GM23338 (cell line): ENCODE measurements at regions not wholly inside any gene's neighbourhood (a gene's known extent, or its start where the extent isn't known, plus 50 kb on each side); places are given as distances from the start of the nearest gene placed in this dataset.

Source experiments
- ATAC-seq: fragments of 200-7000 bp; cut with Tn5 transposase; 3 replicates; pipeline ENCODE4 v1.9.1; 2020
- DNase-seq: peaks from one replicate; pipeline ENCODE4 v3.0.0-alpha.2; 2015; ENCODE audit warnings: low spot score
- H2AFZ ChIP-seq: fragments of 200-600 bp; sonication (generic); 2 replicates; pipeline ENCODE4 v1.8.0; 2016; ENCODE audit warnings: antibody characterized with exemption, mild to moderate bottlenecking, moderate library complexity
- H3F3A ChIP-seq: fragments of 200-600 bp; sonication (generic); replicated peaks from 2 replicates; pipeline ENCODE4 v1.8.0; 2017; ENCODE audit warnings: antibody characterized with exemption, mixed run types, low read depth
- H3K27ac ChIP-seq: fragments of 200-600 bp; sonication (generic); 2 replicates; pipeline ENCODE4 v1.6.1; 2016; ENCODE audit warnings: low read depth
- H3K27me3 ChIP-seq: fragments of 200-600 bp; sonication (generic); 2 replicates; pipeline ENCODE4 v1.8.0; 2016; ENCODE audit warnings: mild to moderate bottlenecking, mixed run types, moderate library complexity; ENCODE audit not compliant: insufficient read depth
- H3K36me3 ChIP-seq: fragments of 200-600 bp; sonication (generic); 2 replicates; pipeline ENCODE4 v1.8.0; 2016; ENCODE audit warnings: mild to moderate bottlenecking; ENCODE audit not compliant: insufficient read depth
- H3K4me1 ChIP-seq: fragments of 200-600 bp; sonication (generic); 2 replicates; pipeline ENCODE4 v1.8.0; 2016; ENCODE audit warnings: mild to moderate bottlenecking, moderate library complexity; ENCODE audit not compliant: insufficient read depth
- H3K4me2 ChIP-seq: fragments of 200-600 bp; sonication (generic); 2 replicates; pipeline ENCODE4 v1.7.1; 2017; ENCODE audit warnings: mixed run types
- H3K4me3 ChIP-seq: fragments of 200-600 bp; sonication (generic); 2 replicates; pipeline ENCODE4 v1.6.1; 2016; ENCODE audit warnings: mixed run types
- H3K79me2 ChIP-seq: fragments of 200-600 bp; sonication (generic); replicated peaks from 2 replicates; pipeline ENCODE4 v1.8.0; 2017; ENCODE audit warnings: mild to moderate bottlenecking; ENCODE audit not compliant: insufficient read depth
- H3K9me2 ChIP-seq: fragments of 200-600 bp; sonication (generic); 2 replicates; pipeline ENCODE4 v1.8.0; 2017; ENCODE audit not compliant: insufficient read depth
- H4K20me1 ChIP-seq: fragments of 200-600 bp; sonication (generic); replicated peaks from 2 replicates; pipeline ENCODE4 v1.8.0; 2017; ENCODE audit warnings: mild to moderate bottlenecking; ENCODE audit not compliant: insufficient read depth
- H3K27ac Mint-ChIP-seq: 2 replicates; pipeline ENCODE4 v1.8.0; 2020; ENCODE audit warnings: inconsistent platforms, mild to moderate bottlenecking, moderate library complexity, mixed read lengths
- H3K27me3 Mint-ChIP-seq: 3 replicates; pipeline ENCODE4 v1.8.0; 2022; ENCODE audit warnings: low read depth, mild to moderate bottlenecking, moderate library complexity, mixed read lengths, inconsistent platforms; ENCODE audit not compliant: insufficient read depth, poor library complexity
- H3K36me3 Mint-ChIP-seq: 3 replicates; pipeline ENCODE4 v1.8.0; 2021; ENCODE audit warnings: low read depth, mild to moderate bottlenecking, inconsistent platforms, moderate library complexity, mixed read lengths
- H3K4me1 Mint-ChIP-seq: 3 replicates; pipeline ENCODE4 v1.8.0; 2020; ENCODE audit warnings: mild to moderate bottlenecking, inconsistent platforms, mixed read lengths
- H3K4me3 Mint-ChIP-seq: 3 replicates; pipeline ENCODE4 v1.8.0; 2021; ENCODE audit warnings: moderate library complexity, mild to moderate bottlenecking, inconsistent platforms, mixed read lengths
- H3K9me3 Mint-ChIP-seq: 3 replicates; pipeline ENCODE4 v1.8.0; 2020; ENCODE audit warnings: moderate library complexity, mild to moderate bottlenecking, inconsistent platforms, mixed read lengths
- CREB1 ChIP-seq: fragments of 250-450 bp; sonication (Bioruptor Pico); IDR thresholded peaks from 2 replicates; pipeline ENCODE4 v1.5.0; 2020; ENCODE audit warnings: low read depth, mild to moderate bottlenecking, moderate library complexity
- NANOG ChIP-seq: IDR thresholded peaks from 2 replicates; pipeline ENCODE4 v1.6.1; 2016; ENCODE audit warnings: antibody characterized with exemption, borderline replicate concordance
- POLR2AphosphoS5 ChIP-seq: IDR thresholded peaks from 2 replicates; pipeline ENCODE4 v1.6.1; 2016; ENCODE audit warnings: antibody characterized with exemption, low read depth
- ZNF114 ChIP-seq: fragments of 250-450 bp; sonication (Bioruptor Pico); IDR thresholded peaks from 2 replicates; pipeline ENCODE4 v1.5.0; 2020; ENCODE audit warnings: mild to moderate bottlenecking, moderate library complexity
- TF ChIP-seq, protein P1 (sequence below): IDR thresholded peaks from one replicate; pipeline ENCODE4 v1.6.1; 2018; ENCODE audit warnings: antibody characterized with exemption; ENCODE audit not compliant: unreplicated experiment
- TF ChIP-seq, protein P2 (sequence below): fragments of 250-450 bp; sonication (Bioruptor Pico); IDR thresholded peaks from 2 replicates; pipeline ENCODE4 v1.5.0; 2020; ENCODE audit warnings: mild to moderate bottlenecking, moderate library complexity
- TF ChIP-seq, protein P3 (sequence below), 2 experiments: fragments of 200-600 bp in 1 of 2; sonication (generic) in 1 of 2; conservative IDR thresholded peaks; 2 replicates each; pipeline versions ENCODE4 v1.5.1 to v1.6.1; 2016 to 2017; ENCODE audit warnings: antibody characterized with exemption in 2 of 2, low read depth in 2 of 2, mild to moderate bottlenecking in 2 of 2, moderate library complexity in 1 of 2

DNA sequence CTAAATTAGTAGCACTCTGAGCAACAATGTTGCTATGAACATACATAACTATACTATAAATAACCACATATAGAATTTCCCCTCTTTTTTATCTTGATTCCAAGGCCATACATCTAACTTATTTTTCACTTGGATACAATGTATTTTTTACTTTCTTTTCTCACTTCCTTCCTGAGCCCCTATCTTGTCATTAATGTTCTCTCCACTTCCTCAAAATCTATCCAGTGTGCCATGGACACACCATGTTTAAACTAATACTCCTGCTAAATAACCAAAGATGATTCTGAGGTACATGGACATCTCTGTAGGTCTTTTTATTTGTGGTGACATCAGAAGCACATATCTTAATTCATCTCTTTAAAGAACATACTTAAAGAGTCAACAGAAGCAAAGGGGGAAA lies 251.2 kb downstream of the C12orf42 start:
- H3K4me3 Mint-ChIP-seq = no peak overlapping the region
- no peaks in the 10 kb centered on the region for H3K36me3 Mint-ChIP-seq

DNA sequence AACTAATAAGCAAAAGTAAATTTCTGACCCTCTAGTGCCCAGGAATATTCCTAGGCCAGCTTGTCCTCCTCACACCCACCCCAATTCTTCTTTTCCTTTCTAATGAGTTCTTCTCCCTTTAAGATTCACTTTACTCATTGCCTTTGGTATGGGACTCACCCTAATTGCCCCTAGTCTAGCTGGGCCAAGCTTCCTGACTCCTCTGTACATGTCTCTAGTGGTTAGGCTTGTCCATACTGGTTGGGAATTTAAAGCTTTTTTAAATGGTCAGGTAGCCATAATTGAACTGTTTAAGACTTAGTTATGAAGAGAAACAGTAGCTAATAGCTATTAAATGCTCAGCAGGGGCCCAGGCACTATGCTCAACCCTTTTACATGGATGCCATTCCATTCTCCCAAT lies 248.2 kb downstream of the C12orf42 start:
- Mint-ChIP-seq H3K9me3 (no peaks in the 10 kb centered on the region), H3K4me1 (no peaks in the 10 kb centered on the region), H3K27me3 (no peaks in the 10 kb centered on the region), H3K4me3 (no peak overlapping the region), H3K27ac (no peak overlapping the region), H3K36me3 (no peaks in the 10 kb centered on the region)
- Histone ChIP-seq H4K20me1 (no peaks in the 10 kb centered on the region), H3K4me3 (no peak overlapping the region), H3K27me3 (no peaks in the 10 kb centered on the region), H3K36me3 (no peaks in the 10 kb centered on the region), H3K4me1 (no peaks in the 10 kb centered on the region), H3K79me2 (no peaks in the 10 kb centered on the region), H2AFZ (no peak overlapping the region), H3K9me2 (no peaks in the 10 kb centered on the region), H3K4me2 (no peak overlapping the region), H3F3A (no peaks in the 10 kb centered on the region), H3K27ac (no peak overlapping the region)
- DNase-seq (no peak), ATAC-seq (no peak)
- no peak for TF ChIP-seq NANOG
- TF ChIP-seq ZNF114 (CRISPR knock-in tag) = no peak
- TF ChIP-seq, protein P1, sequence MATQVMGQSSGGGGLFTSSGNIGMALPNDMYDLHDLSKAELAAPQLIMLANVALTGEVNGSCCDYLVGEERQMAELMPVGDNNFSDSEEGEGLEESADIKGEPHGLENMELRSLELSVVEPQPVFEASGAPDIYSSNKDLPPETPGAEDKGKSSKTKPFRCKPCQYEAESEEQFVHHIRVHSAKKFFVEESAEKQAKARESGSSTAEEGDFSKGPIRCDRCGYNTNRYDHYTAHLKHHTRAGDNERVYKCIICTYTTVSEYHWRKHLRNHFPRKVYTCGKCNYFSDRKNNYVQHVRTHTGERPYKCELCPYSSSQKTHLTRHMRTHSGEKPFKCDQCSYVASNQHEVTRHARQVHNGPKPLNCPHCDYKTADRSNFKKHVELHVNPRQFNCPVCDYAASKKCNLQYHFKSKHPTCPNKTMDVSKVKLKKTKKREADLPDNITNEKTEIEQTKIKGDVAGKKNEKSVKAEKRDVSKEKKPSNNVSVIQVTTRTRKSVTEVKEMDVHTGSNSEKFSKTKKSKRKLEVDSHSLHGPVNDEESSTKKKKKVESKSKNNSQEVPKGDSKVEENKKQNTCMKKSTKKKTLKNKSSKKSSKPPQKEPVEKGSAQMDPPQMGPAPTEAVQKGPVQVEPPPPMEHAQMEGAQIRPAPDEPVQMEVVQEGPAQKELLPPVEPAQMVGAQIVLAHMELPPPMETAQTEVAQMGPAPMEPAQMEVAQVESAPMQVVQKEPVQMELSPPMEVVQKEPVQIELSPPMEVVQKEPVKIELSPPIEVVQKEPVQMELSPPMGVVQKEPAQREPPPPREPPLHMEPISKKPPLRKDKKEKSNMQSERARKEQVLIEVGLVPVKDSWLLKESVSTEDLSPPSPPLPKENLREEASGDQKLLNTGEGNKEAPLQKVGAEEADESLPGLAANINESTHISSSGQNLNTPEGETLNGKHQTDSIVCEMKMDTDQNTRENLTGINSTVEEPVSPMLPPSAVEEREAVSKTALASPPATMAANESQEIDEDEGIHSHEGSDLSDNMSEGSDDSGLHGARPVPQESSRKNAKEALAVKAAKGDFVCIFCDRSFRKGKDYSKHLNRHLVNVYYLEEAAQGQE = no peak
- TF ChIP-seq CREB1 (CRISPR knock-in tag) = no peak
- TF ChIP-seq, protein P2, sequence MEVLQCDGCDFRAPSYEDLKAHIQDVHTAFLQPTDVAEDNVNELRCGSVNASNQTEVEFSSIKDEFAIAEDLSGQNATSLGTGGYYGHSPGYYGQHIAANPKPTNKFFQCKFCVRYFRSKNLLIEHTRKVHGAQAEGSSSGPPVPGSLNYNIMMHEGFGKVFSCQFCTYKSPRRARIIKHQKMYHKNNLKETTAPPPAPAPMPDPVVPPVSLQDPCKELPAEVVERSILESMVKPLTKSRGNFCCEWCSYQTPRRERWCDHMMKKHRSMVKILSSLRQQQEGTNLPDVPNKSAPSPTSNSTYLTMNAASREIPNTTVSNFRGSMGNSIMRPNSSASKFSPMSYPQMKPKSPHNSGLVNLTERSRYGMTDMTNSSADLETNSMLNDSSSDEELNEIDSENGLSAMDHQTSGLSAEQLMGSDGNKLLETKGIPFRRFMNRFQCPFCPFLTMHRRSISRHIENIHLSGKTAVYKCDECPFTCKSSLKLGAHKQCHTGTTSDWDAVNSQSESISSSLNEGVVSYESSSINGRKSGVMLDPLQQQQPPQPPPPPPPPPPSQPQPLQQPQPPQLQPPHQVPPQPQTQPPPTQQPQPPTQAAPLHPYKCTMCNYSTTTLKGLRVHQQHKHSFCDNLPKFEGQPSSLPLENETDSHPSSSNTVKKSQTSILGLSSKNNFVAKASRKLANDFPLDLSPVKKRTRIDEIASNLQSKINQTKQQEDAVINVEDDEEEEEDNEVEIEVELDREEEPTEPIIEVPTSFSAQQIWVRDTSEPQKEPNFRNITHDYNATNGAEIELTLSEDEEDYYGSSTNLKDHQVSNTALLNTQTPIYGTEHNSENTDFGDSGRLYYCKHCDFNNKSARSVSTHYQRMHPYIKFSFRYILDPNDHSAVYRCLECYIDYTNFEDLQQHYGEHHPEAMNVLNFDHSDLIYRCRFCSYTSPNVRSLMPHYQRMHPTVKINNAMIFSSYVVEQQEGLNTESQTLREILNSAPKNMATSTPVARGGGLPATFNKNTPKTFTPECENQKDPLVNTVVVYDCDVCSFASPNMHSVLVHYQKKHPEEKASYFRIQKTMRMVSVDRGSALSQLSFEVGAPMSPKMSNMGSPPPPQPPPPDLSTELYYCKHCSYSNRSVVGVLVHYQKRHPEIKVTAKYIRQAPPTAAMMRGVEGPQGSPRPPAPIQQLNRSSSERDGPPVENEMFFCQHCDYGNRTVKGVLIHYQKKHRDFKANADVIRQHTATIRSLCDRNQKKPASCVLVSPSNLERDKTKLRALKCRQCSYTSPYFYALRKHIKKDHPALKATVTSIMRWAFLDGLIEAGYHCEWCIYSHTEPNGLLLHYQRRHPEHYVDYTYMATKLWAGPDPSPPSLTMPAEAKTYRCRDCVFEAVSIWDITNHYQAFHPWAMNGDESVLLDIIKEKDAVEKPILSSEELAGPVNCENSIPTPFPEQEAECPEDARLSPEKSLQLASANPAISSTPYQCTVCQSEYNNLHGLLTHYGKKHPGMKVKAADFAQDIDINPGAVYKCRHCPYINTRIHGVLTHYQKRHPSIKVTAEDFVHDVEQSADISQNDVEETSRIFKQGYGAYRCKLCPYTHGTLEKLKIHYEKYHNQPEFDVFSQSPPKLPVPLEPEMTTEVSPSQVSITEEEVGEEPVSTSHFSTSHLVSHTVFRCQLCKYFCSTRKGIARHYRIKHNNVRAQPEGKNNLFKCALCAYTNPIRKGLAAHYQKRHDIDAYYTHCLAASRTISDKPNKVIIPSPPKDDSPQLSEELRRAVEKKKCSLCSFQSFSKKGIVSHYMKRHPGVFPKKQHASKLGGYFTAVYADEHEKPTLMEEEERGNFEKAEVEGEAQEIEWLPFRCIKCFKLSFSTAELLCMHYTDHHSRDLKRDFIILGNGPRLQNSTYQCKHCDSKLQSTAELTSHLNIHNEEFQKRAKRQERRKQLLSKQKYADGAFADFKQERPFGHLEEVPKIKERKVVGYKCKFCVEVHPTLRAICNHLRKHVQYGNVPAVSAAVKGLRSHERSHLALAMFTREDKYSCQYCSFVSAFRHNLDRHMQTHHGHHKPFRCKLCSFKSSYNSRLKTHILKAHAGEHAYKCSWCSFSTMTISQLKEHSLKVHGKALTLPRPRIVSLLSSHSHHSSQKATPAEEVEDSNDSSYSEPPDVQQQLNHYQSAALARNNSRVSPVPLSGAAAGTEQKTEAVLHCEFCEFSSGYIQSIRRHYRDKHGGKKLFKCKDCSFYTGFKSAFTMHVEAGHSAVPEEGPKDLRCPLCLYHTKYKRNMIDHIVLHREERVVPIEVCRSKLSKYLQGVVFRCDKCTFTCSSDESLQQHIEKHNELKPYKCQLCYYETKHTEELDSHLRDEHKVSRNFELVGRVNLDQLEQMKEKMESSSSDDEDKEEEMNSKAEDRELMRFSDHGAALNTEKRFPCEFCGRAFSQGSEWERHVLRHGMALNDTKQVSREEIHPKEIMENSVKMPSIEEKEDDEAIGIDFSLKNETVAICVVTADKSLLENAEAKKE (CRISPR knock-in tag) = no peak

More for the DNA sequence above, 251.2 kb downstream of the C12orf42 start:
- H3K4me2 ChIP-seq = no peak overlapping the region
- no peak overlapping the region for H2AFZ ChIP-seq
- Mint-ChIP-seq H3K27me3 (peaks cover 2% of the 10 kb centered on the region), H3K9me3 (no peaks in the 10 kb centered on the region), H3K27ac (no peak overlapping the region), H3K4me1 (no peaks in the 10 kb centered on the region)
- H3K4me1 ChIP-seq = no peaks in the 10 kb centered on the region
- no peak for ATAC-seq
- TF ChIP-seq, protein P3, sequence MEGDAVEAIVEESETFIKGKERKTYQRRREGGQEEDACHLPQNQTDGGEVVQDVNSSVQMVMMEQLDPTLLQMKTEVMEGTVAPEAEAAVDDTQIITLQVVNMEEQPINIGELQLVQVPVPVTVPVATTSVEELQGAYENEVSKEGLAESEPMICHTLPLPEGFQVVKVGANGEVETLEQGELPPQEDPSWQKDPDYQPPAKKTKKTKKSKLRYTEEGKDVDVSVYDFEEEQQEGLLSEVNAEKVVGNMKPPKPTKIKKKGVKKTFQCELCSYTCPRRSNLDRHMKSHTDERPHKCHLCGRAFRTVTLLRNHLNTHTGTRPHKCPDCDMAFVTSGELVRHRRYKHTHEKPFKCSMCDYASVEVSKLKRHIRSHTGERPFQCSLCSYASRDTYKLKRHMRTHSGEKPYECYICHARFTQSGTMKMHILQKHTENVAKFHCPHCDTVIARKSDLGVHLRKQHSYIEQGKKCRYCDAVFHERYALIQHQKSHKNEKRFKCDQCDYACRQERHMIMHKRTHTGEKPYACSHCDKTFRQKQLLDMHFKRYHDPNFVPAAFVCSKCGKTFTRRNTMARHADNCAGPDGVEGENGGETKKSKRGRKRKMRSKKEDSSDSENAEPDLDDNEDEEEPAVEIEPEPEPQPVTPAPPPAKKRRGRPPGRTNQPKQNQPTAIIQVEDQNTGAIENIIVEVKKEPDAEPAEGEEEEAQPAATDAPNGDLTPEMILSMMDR (conservative IDR thresholded peaks at IDR 0.05; ENCODE audit: low read depth in 2 of 2) = no peak
- no peak for TF ChIP-seq POLR2AphosphoS5
- no peaks in the 10 kb centered on the region for H3F3A ChIP-seq
- no peaks in the 10 kb centered on the region for H4K20me1 ChIP-seq
- peaks cover under 1% of the 10 kb centered on the region; the same call in 1 of the 2 replicates for H3K9me2 ChIP-seq
- H3K27ac ChIP-seq = no peak overlapping the region
- H3K27me3 ChIP-seq = no peaks in the 10 kb centered on the region
- H3K4me3 ChIP-seq = no peak overlapping the region
- no peaks in the 10 kb centered on the region for H3K79me2 ChIP-seq
- no peak for DNase-seq
- H3K36me3 ChIP-seq = no peaks in the 10 kb centered on the region
